Activated CD8-positive, alpha-beta memory T cell treated with anti-CD3 and anti-CD28 coated beads, Interleukin-2, amount 10 ng/mL, durations not matched to agents 7 days and 5 days (primary cell): ENCODE measurements at regions not wholly inside any gene's neighbourhood (a gene's known extent, or its start where the extent isn't known, plus 50 kb on each side); places are given as distances from the start of the nearest gene placed in this dataset.
"Not testable (repeated sequence)": the region's sequence is repeated elsewhere in the genome, so short reads cannot be mapped to it uniquely, and the experiment has no call there.

ENCODE experiments used
- ATAC-seq: fragments of 150-1000 bp; cut with Tn5 transposase; one replicate; pipeline ENCODE4 v1.10.0; 2021; ENCODE audit warnings: moderate library complexity
- CTCF ChIA-PET: fragments of 350-600 bp; sonication (Branson Sonifier 250); formaldehyde crosslinking; loops from one replicate; lab custom pipeline; 2021; ENCODE audit warnings: antibody characterized with exemption; lab: Charles Lee
- DNase-seq: peaks from one replicate; pipeline ENCODE4 v3.0.0-alpha.2; 2020
- H3K27ac Mint-ChIP-seq: one replicate; pipeline ENCODE4 v1.8.0; 2021; ENCODE audit warnings: mild to moderate bottlenecking, mixed read lengths
- H3K27me3 Mint-ChIP-seq: one replicate; pipeline ENCODE4 v1.8.0; 2021; ENCODE audit warnings: mixed read lengths
- H3K36me3 Mint-ChIP-seq: one replicate; pipeline ENCODE4 v1.8.0; 2021; ENCODE audit warnings: mild to moderate bottlenecking, mixed read lengths
- H3K4me1 Mint-ChIP-seq: one replicate; pipeline ENCODE4 v1.8.0; 2021; ENCODE audit warnings: mixed read lengths
- H3K4me3 Mint-ChIP-seq: one replicate; pipeline ENCODE4 v1.8.0; 2021; ENCODE audit warnings: mild to moderate bottlenecking, moderate library complexity, mixed read lengths
- H3K9me3 Mint-ChIP-seq: one replicate; pipeline ENCODE4 v1.8.0; 2022; ENCODE audit warnings: low read depth, mixed read lengths

DNA sequence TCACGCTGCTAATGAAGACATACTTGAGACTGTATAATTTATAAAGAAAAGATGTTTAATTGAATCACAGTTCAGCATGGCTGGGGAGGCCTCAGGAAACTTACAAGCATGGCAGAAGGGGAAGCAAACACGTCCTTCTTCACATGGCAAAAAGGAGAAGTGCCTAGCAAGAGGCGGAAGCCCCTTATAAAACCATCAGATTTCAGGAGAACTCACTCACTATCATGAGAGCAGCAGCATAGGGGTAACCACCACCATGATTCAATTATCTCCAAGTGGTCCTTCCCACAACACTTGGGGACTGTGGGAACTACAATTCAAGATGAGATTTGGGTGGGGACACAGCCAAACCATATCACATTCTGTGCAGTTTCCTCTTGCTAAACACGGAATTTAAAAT, 416.9 kb upstream of the ALCAM start:
- CTCF ChIA-PET, ATAC-seq, H3K9me3 Mint-ChIP-seq, H3K27me3 Mint-ChIP-seq, H3K36me3 Mint-ChIP-seq, H3K4me3 Mint-ChIP-seq, H3K27ac Mint-ChIP-seq, H3K4me1 Mint-ChIP-seq, DNase-seq: not testable (repeated sequence)

DNA sequence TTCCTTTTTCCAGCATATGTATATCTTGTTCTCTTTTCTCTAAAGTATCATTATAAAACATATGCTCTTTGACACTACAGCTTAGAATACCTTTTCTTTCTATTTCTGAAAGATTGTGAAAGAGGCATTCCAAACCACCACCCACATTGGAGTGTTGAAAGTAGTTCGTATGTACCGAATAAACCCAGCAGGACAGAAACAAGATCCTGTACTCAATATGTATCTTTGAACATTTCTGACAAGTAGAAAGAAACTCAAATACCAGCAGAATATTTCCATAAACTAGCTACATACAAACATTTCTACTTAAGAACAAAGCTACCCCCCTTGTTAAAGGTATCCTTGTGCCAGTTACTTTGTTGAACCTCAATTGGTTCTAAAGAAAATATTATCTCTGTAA, 415.3 kb upstream of the ALCAM start:
- H3K36me3 Mint-ChIP-seq, result no peaks in the 10 kb centered on the region
- CTCF ChIA-PET, result no interaction called here
- no peaks in the 10 kb centered on the region for H3K9me3 Mint-ChIP-seq
- no peak overlapping the region for H3K27ac Mint-ChIP-seq
- no peaks in the 10 kb centered on the region for H3K4me1 Mint-ChIP-seq
- H3K27me3 Mint-ChIP-seq, result no peaks in the 10 kb centered on the region
- DNase-seq, result no peak
- ATAC-seq, result no peak
- H3K4me3 Mint-ChIP-seq, result no peak overlapping the region

DNA sequence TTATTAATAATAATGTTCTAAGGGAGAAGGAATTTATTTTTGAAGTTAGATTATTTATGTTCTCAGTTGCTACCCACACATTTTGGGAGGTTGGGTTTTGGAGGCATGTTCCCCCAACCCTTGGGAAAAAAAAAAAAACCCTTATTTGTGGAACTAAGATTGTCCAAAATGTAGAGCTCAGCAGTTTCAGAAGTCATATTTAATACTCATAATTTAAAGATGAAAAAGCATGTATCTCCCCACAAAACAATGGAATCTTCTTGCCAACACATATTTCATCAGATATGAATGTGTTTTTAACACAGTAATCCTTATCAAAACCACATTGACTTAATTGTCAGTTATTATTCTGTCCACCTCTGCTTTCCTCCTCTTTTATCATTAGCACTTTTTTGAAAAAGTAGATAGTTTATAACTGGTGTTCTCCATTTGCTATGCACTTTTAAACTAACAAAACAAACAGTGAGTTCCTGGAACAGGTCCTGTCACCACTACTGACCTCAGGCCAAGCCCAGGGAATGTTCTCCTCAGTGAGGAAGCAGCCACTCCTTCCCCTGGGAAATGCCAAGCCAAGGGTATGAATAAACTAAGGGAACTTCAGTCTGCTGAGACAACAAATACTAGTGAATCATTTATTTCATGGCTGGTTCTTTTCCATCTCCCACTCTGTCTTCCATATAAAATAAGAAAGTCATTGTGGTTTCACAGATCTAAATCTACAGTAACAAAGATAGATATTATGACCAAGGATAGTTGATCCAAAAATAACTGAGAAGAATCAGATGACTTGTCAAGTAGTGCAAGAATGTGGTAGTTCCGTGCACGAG, 414.4 kb upstream of the ALCAM start:
- Mint-ChIP-seq H3K27me3 (no peaks in the 10 kb centered on the region), H3K4me1 (no peaks in the 10 kb centered on the region), H3K36me3 (no peaks in the 10 kb centered on the region), H3K27ac (no peak overlapping the region), H3K4me3 (no peak overlapping the region), H3K9me3 (no peaks in the 10 kb centered on the region)
- ATAC-seq (no peak), DNase-seq (no peak)
- CTCF ChIA-PET, result no interaction called here

DNA sequence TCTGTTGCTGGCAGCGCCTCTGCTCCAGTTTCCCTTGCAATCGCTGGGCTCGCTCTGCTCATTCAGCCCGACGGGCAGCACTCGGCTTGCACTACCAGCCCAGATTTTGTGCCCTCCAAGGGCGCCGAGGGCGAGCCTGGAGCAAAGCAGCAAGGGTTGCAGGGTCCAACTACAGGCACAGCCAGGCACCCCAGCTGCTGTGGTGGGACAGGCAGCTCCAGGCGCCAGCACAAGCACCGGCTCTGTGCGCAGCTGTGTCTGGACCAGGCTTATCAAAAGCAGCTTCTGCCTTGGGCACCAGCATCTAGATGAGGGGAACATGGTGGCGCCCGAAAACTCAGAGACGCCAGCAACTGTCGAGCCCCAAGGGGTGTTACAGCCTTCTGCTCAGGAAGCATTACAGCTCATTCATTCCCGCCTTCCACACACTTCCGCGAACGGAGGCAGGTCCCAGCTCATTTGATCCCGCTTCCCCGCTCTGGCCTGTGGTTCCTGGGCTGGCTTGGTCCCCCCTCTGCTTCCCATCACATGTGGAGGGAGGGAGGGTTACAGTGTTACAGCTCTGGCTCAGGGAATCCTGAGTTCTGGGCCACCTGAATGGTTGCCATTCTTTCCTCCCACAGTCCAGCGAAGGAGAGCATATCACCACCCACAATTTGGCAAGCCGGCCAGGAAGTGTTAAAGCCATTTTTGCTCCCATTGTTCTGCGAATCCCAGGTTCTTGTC, 409.9 kb upstream of the ALCAM start:
- CTCF ChIA-PET, result no interaction called here
- ATAC-seq, result no peak
- Mint-ChIP-seq H3K27ac (no peak overlapping the region), H3K9me3 (no peaks in the 10 kb centered on the region), H3K4me3 (no peak overlapping the region), H3K36me3 (no peaks in the 10 kb centered on the region), H3K4me1 (no peaks in the 10 kb centered on the region), H3K27me3 (no peaks in the 10 kb centered on the region)
- no peak for DNase-seq

DNA sequence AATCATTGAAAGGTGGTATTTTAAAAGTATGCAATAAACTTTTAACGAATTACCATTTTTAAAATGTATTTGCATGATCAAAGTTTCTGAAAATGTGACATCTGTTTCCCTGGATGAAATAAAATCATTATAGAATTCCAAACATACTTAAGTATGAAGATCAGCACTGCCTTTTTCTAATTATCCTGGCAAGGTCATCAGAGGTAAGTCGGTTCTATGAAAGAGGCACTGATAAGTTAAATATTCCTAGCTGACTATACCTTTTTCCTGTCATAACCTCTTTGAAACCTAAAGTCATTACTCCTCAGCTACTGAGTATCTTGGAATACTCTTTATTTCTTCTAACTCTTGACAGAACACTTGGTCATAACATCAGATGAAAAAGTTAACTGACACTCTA, 406.1 kb upstream of the ALCAM start:
- Mint-ChIP-seq H3K36me3 (no peaks in the 10 kb centered on the region), H3K4me1 (no peaks in the 10 kb centered on the region), H3K27ac (no peak overlapping the region), H3K4me3 (no peak overlapping the region), H3K27me3 (no peaks in the 10 kb centered on the region), H3K9me3 (no peaks in the 10 kb centered on the region)
- no peak for ATAC-seq
- no peak for DNase-seq
- CTCF ChIA-PET, result no interaction called here

DNA sequence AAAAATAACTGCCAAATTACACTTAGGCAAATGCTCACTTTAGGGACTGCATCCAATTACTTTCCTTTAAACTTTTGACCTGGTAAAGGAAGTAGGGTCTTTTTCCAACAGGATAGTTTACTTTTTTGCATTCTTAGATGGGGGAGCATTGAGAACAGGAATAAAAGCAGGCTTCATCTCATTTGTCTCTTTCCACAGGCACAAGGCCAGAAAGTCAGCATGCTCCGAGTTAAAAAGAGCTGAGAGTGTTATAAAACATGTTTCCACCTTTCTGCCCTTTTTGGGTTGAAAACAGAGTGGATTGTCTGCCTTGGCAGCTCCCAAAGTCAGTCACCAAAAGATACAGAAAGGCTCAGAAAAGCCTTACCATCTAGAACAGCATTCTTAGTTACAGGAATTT, 404.9 kb upstream of the ALCAM start:
- Mint-ChIP-seq H3K27me3 (no peaks in the 10 kb centered on the region), H3K4me3 (no peak overlapping the region), H3K9me3 (no peaks in the 10 kb centered on the region), H3K36me3 (no peaks in the 10 kb centered on the region), H3K4me1 (no peaks in the 10 kb centered on the region), H3K27ac (no peak overlapping the region)
- CTCF ChIA-PET, result no interaction called here
- no peak for ATAC-seq
- no peak for DNase-seq

DNA sequence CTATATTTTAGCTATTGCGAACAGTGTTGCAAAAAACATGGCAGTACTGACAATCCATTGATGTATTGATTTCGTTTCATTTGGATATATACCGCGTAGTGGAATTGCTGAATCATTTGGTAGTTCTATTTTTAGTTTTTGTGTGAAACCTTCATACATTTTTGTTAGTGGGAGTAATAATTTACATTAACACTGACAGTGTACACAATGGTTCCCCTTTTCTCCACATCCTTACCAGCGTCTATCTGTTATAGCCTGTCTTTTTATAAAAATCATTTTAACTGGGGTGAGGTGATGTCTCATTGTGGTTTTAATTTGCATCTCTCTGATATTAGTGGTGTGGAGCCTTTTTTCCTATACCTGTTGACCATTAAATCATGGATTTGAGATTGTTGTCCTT, 392.4 kb upstream of the ALCAM start:
- CTCF ChIA-PET, result no interaction called here
- H3K4me1 Mint-ChIP-seq, result no peaks in the 10 kb centered on the region
- H3K4me3 Mint-ChIP-seq, result no peak overlapping the region
- H3K27me3 Mint-ChIP-seq, result no peaks in the 10 kb centered on the region
- ATAC-seq (no peak), DNase-seq (no peak)
- peaks cover 2% of the 10 kb centered on the region for H3K9me3 Mint-ChIP-seq
- no peak overlapping the region for H3K27ac Mint-ChIP-seq
- H3K36me3 Mint-ChIP-seq, result no peaks in the 10 kb centered on the region

DNA sequence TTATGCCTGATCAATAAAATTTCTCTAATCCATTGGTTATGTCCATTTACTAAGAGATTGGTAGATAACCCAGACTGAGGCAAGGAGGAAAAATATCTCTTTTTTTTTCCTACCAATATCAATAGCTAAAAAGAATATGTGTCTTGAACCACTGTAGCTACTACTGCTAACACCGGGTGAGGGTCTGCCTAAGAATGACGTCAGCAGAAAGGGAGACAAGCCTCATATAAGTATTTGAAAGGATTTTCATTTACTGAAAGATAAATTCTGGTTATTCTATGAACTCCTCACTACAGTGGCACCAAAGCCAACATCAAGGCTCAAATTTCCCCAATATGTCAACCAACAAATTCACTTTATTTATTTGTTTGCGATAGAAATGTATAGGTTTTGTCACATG, 389.0 kb upstream of the ALCAM start:
- Mint-ChIP-seq H3K27me3 (no peaks in the 10 kb centered on the region), H3K9me3 (no peaks in the 10 kb centered on the region)
- no peak for DNase-seq

DNA sequence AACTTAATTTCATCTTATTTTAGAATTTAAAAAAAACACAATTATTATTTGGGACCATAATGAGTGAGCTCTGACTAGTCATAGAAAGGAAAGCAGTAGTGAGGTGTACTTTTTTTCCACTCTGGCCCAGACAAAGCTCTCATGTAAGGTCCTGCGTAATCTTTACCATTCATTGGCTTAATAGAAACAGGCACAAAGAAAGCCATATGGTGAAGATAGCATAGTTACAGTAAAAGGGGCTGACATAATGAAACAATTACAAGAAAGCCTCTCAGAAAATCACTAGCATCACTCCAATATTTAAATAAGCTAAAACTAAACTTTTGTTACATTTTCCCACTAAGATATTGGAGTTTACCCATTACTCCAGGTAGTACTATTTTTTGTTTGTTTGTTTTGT, 384.6 kb upstream of the ALCAM start:
- CTCF ChIA-PET, result no interaction called here
- Mint-ChIP-seq H3K36me3 (no peaks in the 10 kb centered on the region), H3K9me3 (no peaks in the 10 kb centered on the region), H3K4me1 (no peaks in the 10 kb centered on the region), H3K27me3 (no peaks in the 10 kb centered on the region), H3K4me3 (no peak overlapping the region), H3K27ac (no peak overlapping the region)
- DNase-seq, result no peak
- ATAC-seq, result no peak

More for the DNA sequence above, 389.0 kb upstream of the ALCAM start:
- H3K4me1 Mint-ChIP-seq, result no peaks in the 10 kb centered on the region
- CTCF ChIA-PET, result no interaction called here
- no peak overlapping the region for H3K4me3 Mint-ChIP-seq
- no peak overlapping the region for H3K27ac Mint-ChIP-seq
- ATAC-seq, result no peak
- no peaks in the 10 kb centered on the region for H3K36me3 Mint-ChIP-seq

DNA sequence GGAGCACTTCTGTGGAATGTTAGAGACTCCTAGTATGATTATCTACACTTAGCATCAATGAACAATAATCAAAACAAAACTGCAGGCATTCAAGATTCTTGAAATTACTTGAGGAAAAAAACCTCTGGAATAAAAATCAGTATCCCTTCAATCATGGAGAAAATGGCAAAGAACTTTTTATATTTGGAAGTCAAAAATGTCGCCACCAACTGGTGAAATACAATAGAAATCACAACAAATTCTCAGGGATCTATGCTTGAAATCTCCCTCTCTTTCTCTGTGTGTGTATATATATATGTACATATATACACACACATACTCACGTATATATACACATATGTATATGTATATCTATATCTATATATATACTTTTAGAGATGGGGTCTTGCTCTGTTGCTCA, 378.9 kb upstream of the ALCAM start:
- CTCF ChIA-PET, result no interaction called here
- DNase-seq, result no peak

DNA sequence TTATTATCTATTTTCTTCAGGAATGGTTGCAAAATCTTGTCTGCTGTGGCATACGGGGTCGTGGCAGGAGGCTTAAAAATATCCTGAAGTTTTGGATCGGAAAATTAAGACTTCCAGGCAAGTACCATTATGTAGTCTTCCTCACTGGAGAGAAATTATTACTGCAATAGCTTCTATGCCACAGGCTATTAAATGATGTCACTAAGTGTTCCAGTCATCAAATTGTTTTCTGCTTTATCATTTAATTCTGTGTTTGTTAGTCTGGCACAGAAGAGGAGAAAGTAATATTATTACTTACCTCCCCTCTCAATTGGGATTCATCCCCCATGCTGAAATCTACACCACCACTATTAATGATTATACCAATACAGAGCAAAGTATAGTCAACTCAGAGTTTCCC, 378.2 kb upstream of the ALCAM start:
- H3K9me3 Mint-ChIP-seq, result no peaks in the 10 kb centered on the region
- no peak for DNase-seq
- CTCF ChIA-PET, result no interaction called here
- no peak overlapping the region for H3K4me3 Mint-ChIP-seq
- no peak overlapping the region for H3K27ac Mint-ChIP-seq
- no peaks in the 10 kb centered on the region for H3K36me3 Mint-ChIP-seq
- no peak for ATAC-seq
- H3K27me3 Mint-ChIP-seq, result no peaks in the 10 kb centered on the region
- H3K4me1 Mint-ChIP-seq, result no peaks in the 10 kb centered on the region

More for the DNA sequence above, 378.9 kb upstream of the ALCAM start:
- Mint-ChIP-seq H3K36me3 (no peaks in the 10 kb centered on the region), H3K4me1 (no peaks in the 10 kb centered on the region), H3K27me3 (no peaks in the 10 kb centered on the region), H3K9me3 (no peaks in the 10 kb centered on the region), H3K27ac (no peak overlapping the region), H3K4me3 (no peak overlapping the region)
- ATAC-seq, result no peak

DNA sequence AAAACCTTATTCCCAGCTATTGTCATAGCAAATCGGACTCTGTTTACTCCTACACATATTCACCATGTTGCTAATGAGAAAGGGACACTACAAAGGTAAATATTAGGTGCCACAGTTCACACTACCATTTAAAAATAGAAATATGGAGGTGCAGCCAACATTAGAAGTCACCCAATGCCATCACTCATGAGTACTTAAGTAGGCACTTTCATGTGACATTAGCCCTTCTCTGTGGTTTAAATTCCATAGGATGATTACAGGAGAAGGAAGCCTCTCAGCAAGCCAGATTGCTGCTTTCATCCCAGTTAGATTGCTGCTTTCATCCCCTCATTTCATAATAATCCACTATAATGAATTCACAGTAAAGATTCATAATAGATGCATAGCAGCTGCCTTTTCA, 376.8 kb upstream of the ALCAM start:
- CTCF ChIA-PET, result no interaction called here
- ATAC-seq (no peak), DNase-seq (no peak)
- H3K27ac Mint-ChIP-seq, result no peak overlapping the region
- H3K4me1 Mint-ChIP-seq, result no peaks in the 10 kb centered on the region
- no peaks in the 10 kb centered on the region for H3K27me3 Mint-ChIP-seq
- H3K4me3 Mint-ChIP-seq, result no peak overlapping the region
- no peaks in the 10 kb centered on the region for H3K36me3 Mint-ChIP-seq
- H3K9me3 Mint-ChIP-seq, result no peaks in the 10 kb centered on the region

DNA sequence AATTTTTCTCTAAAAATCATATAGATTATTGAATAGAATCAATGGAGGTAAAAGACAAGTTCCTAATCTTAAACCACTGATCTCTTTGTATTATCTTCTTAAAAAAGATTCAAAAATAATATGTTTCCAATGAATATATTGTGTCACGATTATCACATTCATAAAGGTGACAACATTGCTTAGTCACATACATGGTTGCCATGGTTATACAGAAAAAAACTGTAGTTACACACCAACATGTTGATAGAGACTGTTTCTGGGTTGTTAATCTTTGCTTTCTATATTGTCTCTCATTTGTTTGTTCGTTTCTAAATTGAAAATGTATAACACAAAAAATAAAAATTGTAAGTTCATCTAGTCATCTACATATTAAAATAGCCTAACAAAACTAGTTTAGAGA, 376.0 kb upstream of the ALCAM start:
- CTCF ChIA-PET, result no interaction called here
- Mint-ChIP-seq H3K36me3 (no peaks in the 10 kb centered on the region), H3K27ac (no peak overlapping the region), H3K4me1 (no peaks in the 10 kb centered on the region), H3K27me3 (no peaks in the 10 kb centered on the region), H3K9me3 (no peaks in the 10 kb centered on the region), H3K4me3 (no peak overlapping the region)
- DNase-seq (no peak), ATAC-seq (no peak)

DNA sequence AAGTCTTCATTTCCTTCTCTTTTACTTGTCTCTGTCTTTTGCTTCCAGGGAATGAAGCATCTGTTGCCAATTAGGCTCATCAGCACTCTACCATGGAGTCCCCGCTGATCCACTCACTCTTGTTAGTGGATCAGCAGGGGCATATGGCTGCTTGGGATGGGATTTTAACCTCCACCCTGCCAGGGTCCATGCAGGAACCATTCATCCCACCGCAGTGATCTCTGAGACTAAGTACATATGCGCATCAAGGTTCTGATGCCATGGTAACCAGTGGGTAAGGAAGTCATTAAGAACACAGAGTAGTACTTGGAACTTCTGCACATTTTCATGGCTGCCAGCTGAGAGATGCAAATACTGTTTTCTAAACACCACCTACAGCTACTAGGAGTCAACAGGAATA, 374.0 kb upstream of the ALCAM start:
- ATAC-seq, result no peak
- H3K27me3 Mint-ChIP-seq, result no peaks in the 10 kb centered on the region
- CTCF ChIA-PET, result no interaction called here
- H3K9me3 Mint-ChIP-seq, result no peaks in the 10 kb centered on the region
- DNase-seq, result no peak
- H3K27ac Mint-ChIP-seq, result no peak overlapping the region
- no peak overlapping the region for H3K4me3 Mint-ChIP-seq
- H3K4me1 Mint-ChIP-seq, result no peaks in the 10 kb centered on the region
- no peaks in the 10 kb centered on the region for H3K36me3 Mint-ChIP-seq
